NK-92 treated with Interleukin-12 subunit alpha and Interleukin-12 subunit beta, amount 100 ng/mL, for 24 hours (cell line): ENCODE measurements at regions not wholly inside any gene's neighbourhood (a gene's known extent, or its start where the extent isn't known, plus 50 kb on each side); places are given as distances from the start of the nearest gene placed in this dataset.

Experiments used
- DNase-seq: peaks from one replicate; lab custom pipeline; 2025; lab: John Stamatoyannopoulos, UW

DNA sequence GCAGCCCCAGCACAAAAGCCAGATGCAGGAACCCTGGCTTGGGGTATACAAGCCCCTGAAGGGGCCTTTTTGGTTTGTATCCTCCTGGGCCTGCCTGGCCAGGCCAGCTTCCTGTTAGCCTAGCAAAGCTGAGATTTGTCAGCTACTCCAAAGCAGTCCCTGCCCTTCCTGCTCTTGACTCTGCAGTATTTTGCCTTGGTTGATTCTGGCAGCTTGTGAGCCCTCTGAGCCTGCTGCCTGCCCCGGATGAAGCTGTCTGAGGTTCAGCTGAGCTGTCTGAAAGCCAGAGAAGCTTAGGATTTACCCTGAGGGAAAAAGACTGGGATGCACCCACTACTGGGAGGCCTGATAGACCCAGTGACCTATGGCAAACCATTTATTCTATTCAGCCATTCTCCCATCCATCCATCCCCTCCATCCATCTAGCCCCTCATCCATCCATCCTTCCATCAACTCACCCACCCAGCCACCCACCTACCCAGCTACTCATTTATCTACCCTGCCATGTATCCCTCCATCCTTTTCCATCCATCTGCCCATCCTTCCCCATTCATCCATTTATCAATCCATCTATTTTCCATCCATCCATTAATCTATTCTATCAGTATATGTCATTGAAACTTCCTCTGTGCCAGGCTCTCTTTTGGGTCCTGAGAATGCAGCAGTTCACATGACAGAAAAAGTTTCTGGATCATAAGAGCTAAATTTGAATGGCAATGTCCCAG is 307.5 kb downstream of the DHX35 start:
- no peak for DNase-seq

DNA sequence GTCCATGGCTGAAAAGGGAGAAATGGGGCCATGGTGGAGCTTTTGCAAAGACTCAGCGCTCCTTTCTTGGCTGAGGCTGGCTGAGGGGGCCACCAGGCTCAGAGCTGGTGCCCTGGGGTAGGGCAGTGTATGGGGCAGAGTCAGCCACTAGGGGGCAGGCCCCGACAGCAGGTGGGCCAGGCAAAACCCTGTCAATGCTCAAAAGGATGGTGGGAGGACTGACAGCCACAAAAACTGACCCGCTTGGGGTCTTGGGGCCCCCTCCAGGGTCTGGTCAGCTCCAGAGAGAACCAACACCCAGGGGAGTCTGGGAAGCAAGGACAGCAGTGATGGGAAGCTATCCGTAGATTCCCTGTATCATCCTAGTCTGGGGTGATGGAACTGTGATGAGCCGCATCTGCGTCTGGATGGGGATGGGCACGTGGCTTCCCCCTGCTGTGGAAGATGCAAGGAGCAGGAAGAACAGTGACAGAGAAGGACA is 306.9 kb downstream of the DHX35 start:
- DNase-seq, result peak; percentile 18

DNA sequence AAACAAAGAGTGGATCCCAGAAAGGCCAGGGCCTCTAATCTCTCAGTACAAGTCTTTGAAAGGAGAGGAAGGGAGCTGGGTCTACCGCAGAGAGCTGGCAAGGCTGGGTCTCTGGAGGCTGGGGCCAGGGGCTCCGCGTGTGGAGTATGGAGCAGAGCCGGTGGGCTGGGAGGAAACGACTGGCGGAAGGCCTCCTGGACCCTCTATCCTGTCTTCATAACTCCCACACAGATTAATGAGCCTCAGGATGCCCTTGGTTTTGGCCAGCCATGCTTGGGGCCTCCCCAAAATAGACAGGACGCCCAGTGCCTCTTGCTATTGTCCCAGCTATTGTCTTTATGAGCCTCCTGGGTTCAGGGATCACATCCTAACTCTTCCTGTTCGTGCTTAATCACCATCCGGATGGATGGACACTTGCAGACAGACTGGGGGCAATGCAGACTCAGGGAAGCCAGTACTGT is 306.4 kb downstream of the DHX35 start:
- no peak for DNase-seq

DNA sequence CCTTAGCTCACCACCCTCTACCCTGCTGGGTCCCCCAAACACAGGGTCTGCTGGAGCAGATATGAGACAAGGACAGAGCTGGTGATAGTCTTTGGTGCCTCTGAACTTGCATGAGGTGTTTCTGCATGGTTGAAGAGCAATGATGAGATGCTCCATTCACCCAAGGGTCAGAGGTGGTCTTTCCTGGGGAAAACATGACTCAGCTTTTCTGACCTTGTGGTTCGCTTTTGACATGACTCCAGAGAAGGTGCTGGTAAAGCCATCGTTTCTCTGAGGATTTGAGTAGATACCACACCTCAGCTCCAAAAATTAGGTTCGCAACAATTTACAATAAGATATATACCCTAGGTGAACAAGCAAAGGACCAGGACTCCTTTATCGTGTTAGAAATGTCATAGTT is 304.8 kb downstream of the DHX35 start:
- DNase-seq, result no peak

DNA sequence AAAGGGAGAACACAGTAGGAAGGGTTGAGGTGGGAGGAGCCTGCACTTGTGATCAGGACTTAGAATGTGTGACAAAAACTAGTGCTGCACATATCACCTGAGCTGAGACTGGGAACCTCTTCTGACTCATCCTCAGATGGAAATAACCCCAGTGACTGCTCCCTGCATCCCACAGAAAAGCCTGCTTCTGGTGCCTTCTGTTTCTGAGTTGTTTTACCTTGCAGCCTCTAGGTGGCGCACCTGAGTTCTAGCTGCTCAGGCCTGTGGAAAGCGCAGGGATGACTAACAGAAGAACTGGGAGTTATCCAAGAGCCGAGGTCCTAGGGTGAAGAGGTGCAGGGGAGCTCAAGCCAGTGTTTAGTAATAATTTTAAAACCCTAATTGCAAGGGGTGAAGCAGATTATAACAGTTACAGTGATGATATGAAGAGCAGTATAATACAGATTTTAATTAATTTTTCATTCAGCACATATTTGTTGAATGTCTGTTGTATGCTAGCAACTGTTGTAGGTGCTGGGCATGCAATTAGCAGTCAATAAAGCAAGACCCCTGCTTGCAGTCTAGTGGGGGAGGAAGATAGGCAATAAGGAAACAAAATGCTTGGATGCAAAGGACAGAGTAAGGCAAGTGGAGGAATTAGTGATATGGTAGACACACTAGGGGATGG is 302.5 kb downstream of the DHX35 start:
- peak; percentile 21 for DNase-seq

DNA sequence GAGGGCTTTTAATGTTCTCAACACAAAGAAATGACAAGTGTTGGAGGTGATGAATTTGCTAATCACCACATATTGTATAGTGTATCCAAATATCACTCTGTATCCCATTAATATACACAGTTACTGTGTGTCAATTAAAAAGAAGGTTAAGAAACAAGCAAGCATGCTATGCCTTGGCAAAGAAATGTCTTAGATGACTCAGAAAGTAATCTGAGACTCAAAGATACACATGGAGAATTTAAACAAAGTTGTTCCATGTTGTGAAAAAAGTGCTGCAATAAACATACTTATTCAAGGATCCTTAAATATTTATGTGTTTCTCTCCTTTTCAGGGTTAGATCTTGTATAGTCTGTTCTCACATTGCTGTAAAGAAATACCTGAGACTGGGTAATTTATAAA is 300.9 kb downstream of the DHX35 start:
- no peak for DNase-seq

DNA sequence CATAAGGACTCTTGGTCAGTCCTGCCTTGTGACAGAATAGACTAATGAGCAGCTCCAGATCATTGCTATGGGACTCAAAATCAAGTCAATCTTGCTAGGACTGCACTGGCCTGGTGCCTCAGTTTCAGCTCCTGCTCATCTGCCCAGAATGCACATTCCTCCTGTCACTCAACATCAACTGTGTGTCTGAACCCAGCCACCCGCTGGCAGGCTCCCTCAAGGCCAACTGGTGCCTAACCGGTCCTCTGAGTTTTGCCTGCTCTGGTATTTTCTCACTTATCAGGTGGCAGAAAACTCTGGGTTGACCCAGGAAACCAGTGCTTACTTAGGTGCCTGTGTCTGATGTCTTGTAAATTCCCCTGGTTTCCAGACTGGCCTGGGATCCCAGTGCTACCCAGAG is 297.7 kb downstream of the DHX35 start:
- DNase-seq, result no peak

DNA sequence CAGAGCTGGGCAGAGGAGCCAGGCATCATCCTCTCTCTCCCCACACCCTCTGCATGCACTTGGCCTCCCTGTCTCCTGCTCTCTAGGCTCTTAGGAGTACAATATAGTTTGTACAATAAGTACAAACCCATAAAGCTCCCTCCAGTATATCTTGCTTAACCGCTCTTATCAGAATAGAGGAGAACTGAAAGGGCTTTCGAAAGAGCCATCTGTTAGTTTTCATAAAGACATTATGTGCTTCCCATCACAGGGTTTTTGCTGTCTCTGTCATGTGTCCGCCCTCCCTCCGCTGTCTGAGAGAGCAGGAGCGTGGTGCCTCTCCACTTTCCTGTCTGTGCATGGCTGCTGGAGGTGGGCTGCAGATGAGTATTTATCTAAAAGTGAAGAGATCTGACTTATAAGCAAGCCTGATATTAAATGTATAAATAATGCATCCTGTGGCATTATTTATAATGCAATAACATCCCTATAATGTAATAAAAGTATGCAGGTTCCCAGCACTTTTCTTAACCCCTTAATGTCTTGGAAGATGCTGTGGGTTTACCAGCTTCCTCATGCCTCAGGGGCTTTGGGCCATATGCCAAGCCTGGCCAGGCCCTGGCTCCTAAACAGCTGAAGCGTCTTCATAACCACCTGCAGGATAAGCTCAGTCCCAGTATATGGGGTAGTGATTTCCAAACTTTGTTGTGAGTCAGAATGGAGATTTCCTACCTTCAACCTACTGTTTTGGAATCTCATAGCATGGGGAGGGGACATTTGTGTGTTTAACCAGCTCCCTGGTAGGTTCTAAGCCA is 297.1 kb downstream of the DHX35 start:
- DNase-seq, result no peak

DNA sequence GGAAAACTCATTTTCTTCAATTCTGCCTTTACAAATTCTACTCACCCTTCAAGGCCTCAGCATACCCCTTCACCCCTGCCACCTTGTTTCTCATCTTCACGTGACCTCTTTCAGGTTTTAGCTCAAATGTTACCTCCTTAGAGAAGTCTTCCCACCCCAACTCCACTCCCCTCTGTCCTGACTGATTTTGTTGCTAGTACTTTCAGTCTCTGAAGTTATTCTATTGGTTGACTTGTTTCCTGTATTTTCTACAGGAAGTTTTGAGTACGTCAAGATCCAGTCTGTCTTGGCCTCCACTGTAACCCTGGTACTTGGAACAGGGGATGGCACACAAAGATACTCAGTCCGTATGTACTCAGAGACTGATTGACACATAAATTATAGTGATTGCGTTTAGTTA is 296.1 kb downstream of the DHX35 start:
- DNase-seq, result no peak

DNA sequence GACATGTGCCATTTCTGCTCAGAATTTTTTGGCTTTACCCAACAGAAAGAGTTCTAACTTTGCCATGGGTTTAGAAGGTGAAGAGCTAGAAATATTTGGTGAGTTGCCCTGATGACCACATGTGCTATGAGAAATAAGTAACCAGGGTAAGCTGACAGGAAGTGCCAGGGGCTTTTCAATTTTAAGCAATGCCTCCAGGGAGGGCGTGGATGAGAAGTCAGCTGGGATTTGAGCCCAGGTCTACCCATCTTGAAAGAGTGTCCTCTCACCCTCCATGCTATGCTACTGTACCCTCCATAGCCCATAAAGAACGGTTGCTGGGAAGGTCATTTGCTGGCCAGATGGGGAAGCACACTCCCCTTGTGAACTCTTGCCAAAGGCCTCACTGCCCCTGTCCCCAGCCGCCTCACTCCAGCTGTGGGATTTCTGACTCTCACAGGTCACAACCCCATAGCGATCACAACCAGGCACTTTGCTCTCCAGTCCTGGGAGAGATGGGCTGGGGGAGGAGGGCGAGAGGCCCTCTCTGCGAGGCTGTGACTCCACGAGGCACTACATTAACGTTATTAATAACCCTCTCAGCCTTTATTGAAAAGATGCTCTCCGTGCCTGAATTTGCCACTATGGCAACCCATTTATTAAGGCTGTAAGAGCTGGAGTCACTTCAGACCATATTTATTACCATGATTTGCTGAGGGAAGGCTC is 291.1 kb downstream of the DHX35 start:
- no peak for DNase-seq

DNA sequence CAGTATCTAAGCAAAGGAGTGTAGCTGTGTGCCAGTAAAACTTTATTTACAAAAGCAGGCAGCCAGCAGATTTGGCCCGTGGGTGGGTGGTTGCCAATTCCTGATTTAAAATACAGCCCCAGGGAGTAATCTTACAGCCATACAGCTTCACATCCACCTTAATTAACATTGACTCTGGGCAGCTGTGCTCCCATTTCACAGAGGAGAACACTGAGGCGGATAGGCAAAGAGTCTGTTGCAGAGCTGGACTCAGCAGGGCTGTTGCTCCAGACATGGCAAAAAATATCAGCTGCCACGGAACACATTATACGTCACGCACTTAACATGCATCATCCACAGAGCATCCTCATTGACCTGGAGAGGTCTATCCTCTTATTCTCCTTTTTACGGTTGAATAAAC is 289.9 kb downstream of the DHX35 start:
- DNase-seq, result no peak

DNA sequence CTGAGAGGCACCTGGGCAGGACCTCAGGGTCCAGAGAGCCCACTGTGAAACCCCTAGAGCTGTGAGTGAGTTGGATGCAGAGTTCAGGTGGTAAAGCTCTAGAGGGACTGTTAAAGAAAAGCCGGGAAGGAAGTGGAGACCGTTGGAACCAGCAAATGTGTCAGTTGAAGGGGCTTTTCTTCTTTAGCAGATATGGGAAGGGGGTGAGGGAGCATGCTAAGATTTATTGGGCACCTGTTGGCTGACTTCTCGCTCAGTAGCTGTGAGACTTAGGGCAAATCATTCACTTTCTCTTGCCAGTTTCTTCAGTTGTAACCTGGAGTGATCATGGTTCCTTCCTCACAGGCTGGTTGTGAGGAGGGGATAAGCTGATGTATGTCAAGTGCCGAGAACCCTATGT is 287.7 kb downstream of the DHX35 start:
- DNase-seq, result no peak

DNA sequence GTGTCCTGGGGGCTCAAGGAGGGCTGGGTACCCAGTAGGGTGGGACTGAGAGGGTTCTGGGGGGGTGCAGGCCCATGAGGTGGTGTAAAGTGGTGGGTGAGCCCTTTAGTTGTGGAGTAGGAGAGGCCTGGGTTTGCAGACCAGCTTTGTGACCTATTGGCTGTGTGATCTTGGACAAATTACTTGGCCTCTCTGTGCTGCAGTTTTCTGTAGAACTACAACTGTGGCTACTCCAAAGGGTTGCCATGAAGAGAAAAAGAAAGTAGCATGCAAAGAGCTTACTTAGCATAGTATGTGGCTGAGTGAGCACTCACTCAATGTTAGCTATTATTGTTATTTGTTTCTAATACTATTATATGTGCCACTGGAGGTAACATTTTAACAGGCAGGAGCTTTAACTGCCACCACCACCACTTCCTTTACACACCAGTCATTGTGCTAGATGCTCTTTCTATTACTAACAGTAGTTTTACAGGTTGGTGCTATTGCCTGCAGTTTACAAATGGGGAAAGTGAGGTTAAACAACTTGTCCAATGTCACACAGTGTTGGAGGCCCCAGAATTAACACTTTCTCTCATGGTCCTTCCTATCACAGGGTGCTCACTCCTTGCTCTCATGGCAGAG is 286.8 kb downstream of the DHX35 start:
- no peak for DNase-seq

DNA sequence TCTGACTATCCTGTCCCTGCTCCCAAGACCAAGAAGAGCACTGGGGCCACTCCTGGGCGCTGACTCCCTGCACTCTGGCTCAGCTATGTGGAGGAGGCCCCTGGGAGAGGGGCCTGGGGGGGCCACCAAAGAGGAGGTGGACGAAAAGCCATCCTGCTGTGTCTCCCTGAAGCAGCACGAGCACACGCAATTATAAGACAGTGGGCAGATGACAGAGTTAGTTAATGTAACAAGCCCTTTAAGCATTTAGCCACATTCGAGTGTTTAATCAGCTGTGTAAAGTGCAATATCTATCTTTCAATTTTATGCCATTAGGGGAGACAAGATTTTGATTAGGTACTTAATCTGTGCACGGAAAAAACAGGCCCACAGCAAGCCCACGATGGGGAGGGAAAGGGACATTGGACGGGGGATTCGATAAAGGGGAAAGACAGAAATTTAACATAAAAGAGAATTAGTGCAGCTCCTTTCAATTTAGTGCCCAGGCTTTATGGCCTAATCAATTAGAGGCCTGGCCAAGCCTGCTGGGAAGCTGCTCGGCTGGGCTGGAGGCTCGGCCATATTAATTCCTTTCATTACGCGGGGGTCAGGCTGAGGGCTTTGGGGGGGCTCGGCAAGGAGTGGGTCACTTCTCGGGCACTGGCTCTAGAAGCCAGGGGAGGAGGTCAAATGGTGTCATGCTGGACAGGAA is 286.2 kb downstream of the DHX35 start:
- DNase-seq, result no peak

DNA sequence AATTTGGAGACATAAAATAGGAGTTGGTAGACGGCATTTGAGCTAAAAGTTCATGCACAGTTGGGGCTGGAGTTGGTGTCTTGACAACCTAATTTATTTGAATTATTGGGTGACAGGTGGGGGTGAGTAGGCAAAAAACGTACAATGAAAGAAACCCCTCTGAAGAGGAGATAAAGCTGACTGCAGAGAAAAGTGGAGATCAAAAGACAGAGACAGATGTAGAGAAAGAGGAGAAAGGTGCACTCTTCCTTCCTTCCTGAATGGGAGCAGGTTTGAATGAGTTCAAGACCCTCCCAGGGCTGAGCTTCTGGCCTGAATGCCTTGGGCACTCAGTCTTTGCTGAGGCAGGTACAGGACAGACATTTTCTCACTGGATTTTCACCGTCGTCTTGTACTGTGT is 284.3 kb downstream of the DHX35 start:
- DNase-seq, result no peak

DNA sequence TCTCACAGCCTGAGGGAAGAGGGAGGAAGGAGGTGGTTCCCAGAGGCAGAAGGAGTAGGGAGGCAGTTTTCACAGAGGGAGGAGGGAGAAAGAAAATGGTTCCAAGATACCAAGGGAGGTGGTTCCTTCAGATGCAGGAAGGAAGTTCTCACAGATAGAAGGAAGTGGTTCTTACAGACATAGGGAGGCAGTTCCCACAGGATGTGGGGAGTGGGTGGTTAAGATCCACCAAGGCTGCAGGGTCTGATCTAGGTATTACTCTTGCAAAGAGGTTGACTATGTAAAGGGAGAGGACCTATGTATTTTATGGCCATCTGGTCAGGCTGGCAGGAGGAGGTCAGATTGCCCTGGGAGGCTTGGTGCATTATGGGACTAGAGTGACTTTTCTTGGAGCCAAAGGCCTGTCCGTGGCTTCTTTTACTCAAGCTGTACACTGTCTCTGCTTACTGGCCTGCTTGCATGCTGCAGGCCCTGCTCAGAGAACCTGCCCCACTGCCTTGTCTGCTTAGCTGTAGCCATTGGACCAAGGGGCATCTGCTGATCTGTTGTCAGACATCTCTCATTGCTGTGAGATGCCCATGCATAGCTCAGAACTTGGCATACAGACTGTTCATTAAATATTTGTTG is 283.7 kb downstream of the DHX35 start:
- DNase-seq, result no peak

DNA sequence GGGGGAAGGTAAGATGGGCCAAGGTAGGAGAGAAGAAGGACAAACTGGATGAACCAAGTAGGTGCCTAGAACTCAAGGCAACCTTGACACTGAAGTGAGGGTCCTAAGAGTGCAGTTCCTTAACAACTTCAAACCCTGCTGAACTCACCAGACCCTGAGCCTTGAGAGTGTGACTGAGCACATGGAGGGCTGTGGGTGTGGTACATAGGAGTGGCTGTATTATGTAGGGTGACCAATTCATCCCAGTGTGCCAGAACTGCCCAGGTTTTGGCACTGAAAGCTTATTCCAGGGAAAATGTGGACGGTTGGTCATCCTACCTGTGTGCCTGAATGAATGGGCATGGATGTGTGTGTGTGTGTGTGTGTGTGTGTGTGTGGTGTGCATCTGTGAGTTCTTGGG is 281.8 kb downstream of the DHX35 start:
- DNase-seq, result no peak

DNA sequence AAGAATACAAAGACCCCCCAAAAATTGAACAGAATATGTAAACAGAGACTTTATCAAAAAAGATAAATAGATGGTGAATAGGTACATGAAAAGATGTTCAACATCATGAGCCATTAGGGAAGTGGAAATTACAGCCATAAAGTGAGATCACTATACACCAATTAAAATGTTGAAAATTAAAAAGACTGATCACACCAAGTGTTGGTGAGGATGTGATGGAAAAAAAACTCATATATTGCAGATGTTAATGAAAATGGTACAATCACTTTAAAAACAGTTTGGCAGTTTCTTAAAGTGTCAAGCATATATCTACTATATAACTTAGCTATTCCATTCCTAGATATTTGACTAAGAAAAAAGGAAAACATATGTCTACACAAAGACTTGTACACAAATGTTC is 280.5 kb downstream of the DHX35 start:
- no peak for DNase-seq

DNA sequence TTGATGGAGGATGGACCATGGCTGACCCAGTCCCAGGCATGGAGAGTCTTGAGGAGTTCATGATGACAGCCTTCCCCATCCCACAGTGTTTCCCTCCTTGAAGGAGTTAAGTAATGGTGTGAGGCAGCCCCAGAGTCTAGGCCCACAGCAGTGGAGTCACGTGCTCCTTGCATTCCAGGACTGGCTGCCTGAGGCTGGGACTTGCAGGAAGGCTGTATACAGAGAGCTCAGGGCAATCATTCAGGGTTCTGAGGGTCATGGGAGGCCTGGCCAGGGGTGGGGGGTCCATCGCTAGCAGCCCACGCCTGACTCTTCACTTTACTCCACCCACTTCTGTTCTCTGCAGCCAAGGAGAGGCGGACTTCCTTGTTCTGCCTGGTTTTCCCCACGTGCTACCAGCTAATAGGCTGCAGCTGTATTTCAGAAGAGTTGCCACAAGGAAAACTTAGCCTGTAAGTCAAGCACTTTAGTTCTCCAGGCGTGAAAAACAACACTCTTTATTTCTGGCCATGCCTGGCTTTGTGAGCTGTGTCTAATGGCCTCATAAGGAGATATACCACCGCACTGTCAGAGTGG is 272.5 kb downstream of the DHX35 start:
- no peak for DNase-seq

DNA sequence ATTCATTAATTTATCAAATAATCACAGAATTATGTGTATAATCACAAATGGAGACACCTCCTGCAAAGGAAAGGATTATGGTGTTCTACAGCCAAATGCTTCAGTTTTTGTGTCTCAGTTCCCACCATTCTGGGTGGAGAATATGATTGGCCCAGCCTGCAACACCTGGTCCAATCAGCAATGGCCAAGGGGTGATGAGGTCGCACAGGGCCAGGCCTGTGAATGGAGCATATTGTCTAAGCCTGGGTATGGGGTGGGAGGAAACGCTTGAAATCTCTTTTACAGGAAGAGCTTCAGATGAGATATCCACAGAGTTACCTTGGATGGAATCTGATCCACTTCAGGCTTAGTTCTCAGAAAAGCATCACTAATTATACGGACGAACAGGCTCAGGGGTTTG is 271.6 kb downstream of the DHX35 start:
- DNase-seq, result no peak
